AG09309 (cell line): ENCODE measurements at regions not wholly inside any gene's neighbourhood (a gene's known extent, or its start where the extent isn't known, plus 50 kb on each side); places are given as distances from the start of the nearest gene placed in this dataset.

Source experiments
- DNase-seq: peaks from one replicate; pipeline ENCODE4 v3.0.0-alpha.2; 2010; ENCODE audit warnings: low read depth
- H3K4me3 ChIP-seq: 2 replicates; pipeline ENCODE4 v1.5.1; 2011; ENCODE audit warnings: mild to moderate bottlenecking, low read depth, low read length, moderate library complexity; ENCODE audit not compliant: control insufficient read depth
- TF ChIP-seq, protein P1 (sequence below): IDR thresholded peaks from 2 replicates; pipeline ENCODE4 v1.5.1; 2011; ENCODE audit warnings: mild to moderate bottlenecking, low read depth, low read length, inconsistent platforms; ENCODE audit not compliant: insufficient read depth, control insufficient read depth; ENCODE audit errors: missing control alignments

DNA sequence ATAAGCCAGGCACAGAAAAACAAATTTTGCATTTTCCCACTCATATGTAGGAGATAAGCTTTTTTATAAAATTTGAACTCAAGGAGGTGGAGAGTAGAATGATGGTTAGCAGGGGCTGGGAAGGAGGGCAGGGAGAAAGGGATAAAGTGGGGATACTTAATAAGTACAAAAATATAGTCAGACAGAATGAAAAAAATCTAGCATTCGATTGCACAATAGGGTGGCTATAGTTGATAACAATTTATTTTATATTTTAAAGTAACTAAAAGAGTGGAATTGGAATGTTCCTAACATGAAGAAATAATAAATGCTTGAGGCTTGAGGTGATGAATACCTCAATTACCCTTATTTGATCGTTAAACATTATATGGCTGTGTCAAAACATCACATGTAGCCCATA, 415.7 kb upstream of the STEAP1 start:
- DNase-seq, result no peak
- TF ChIP-seq, protein P1, sequence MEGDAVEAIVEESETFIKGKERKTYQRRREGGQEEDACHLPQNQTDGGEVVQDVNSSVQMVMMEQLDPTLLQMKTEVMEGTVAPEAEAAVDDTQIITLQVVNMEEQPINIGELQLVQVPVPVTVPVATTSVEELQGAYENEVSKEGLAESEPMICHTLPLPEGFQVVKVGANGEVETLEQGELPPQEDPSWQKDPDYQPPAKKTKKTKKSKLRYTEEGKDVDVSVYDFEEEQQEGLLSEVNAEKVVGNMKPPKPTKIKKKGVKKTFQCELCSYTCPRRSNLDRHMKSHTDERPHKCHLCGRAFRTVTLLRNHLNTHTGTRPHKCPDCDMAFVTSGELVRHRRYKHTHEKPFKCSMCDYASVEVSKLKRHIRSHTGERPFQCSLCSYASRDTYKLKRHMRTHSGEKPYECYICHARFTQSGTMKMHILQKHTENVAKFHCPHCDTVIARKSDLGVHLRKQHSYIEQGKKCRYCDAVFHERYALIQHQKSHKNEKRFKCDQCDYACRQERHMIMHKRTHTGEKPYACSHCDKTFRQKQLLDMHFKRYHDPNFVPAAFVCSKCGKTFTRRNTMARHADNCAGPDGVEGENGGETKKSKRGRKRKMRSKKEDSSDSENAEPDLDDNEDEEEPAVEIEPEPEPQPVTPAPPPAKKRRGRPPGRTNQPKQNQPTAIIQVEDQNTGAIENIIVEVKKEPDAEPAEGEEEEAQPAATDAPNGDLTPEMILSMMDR, result no peak
- H3K4me3 ChIP-seq, result no peak overlapping the region

DNA sequence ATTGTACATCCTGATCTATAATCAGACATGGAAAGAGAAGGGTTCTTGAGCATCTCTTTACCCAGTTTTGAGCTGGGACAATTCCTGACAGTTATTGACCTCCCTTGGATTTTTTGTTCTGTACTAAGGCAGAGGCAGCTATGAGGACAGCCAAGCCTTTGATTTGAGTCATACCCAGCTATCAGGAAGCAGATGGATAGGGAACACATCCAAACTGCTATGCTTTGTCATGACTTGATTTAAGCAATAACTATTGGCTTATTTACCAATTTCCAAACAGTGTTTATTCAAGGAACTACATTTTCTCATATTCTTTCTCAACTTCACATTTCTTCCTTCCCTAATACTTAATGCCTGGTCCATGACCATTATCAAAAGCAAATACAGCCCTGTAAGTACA, 396.4 kb upstream of the STEAP1 start:
- H3K4me3 ChIP-seq, result no peak overlapping the region
- TF ChIP-seq, protein P1, result no peak
- no peak for DNase-seq

DNA sequence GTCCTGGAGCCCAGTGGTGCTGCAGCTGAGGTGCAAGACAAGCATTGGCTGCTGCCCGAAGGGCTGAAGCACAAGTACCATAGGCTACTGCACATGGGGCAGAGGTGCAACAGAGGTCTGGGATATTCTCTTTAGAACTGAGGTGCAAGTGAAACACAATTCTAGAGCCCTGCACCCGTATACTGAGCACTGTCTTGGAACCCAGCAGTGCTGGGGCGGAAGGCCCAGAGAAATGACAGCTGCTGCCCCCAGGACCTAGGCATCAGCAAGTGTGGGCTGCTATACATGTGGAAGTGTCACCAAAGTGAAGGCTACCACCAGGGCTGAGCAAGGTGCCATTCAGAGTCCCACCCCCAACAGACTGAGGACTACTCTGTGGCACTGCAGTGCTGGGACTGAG, 393.6 kb upstream of the STEAP1 start:
- TF ChIP-seq, protein P1, result no peak
- DNase-seq, result no peak
- no peak overlapping the region for H3K4me3 ChIP-seq

DNA sequence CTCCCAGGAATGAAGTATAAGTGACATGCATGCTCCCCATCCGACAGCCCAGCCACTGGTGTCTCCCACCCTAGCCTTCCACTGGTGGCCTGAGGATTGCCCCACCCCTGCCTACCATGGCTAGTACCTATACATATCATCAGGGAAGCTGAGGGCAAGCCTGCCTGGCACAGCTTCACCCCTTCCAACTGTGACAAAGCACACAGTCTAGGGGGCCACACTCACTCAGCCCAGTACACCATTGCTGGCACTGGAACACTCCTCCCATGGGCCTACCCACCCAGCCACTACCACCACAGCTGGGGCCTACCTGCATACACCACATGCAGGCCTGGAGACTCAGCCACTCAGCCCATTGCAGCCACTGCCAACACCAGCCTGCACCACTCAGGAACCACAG, 393.1 kb upstream of the STEAP1 start:
- DNase-seq, result no peak
- TF ChIP-seq, protein P1, result no peak
- no peak overlapping the region for H3K4me3 ChIP-seq

DNA sequence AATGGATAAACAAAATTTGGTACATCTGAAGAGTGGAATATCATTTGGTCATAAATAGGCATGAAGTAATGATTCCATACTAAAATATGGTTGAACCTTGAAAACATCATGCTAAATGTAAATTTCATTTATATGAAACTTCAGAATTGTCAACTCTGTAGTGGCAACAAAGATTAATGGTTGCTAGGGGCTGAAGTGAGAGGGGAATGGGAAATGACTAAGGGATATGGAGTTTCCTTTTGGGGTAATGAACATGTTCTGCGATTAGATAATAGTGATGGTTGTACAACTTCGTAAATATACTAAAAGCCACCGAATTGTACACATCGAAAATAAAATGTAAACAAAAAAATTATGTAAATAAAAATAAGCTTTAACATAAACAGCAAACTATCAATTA, 384.1 kb upstream of the STEAP1 start:
- TF ChIP-seq, protein P1, result no peak
- DNase-seq, result no peak
- no peak overlapping the region for H3K4me3 ChIP-seq

DNA sequence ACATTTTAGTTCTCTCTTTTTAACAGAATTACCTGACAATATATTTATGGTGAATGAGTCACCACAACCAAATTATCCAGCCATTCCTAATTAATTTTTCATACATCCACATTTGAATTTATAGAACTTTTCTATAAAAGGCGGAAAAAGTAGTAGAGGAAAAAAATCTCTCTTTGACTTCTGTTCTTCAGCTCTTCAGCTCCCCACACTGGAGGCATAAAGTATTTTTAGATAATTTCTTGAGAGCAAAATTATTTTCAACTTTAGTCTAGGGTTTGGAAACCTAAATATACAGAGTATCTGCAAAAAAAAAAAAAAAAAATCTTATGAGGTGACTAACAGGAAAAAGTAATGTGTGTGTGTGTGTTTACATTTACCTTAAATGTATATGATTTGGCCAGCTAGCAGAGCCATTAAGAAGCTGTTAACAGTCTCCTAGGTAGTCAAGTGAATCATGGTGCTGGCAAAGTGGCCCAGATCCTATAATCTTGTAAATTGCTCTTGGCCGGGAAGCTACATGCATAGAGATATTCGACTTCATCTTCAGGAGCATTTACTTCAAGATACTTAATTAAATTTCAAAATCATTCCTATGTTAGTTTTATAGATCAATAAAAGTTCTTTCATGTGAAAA, 383.1 kb upstream of the STEAP1 start:
- TF ChIP-seq, protein P1, result no peak
- H3K4me3 ChIP-seq, result no peak overlapping the region
- DNase-seq, result no peak

DNA sequence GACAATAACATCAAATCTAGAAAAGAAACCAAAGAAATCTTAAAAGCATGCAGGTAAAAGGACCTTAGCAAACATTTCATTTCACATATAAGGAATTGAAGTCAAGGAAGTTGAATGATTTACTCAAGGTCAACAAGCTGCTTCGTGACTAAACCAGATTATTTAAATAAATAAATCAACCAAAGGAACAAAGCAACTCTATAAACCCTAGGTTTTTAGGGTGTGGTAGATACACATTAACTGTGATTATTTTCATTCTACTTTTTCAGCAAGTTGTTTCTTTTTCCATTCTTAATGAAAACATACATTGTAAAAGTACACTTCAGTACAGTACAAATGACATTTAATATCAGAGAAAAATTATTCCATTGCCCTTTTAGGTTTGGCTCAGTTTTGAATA, 382.0 kb upstream of the STEAP1 start:
- no peak overlapping the region for H3K4me3 ChIP-seq
- TF ChIP-seq, protein P1, result no peak
- no peak for DNase-seq
